ENCODE measurements at regions not wholly inside any gene's neighbourhood (a gene's known extent, or its start where the extent isn't known, plus 50 kb on each side); places are given as distances from the start of the nearest gene placed in this dataset.

GRCh38 chr2:13091455-13091854, 374.7 kb downstream of the TRIB2 start:
- intact Hi-C loops (cut with DNase I; ENCODE audit: low total_unique reads): no loop called here
- H3K4me3 ChIP-seq: no peak overlapping the region

GRCh38 chr2:13091861-13092378, 375.2 kb downstream of the TRIB2 start:
- 49 to 50% methylated on average over 2 of the region's 2 CpGs for WGBS, 2 donors (ENCODE audit: low coverage in 1 of 2)
- in situ Hi-C loops (cut with MboI; ENCODE audit: low pct_ligation_motif_present in 1 of 4, low pct_unique_long_range_greater_than_20kb in 1 of 4, low sequenced_read_pairs in 3 of 4): no loop called here
- H3K4me3 ChIP-seq: no peak overlapping the region

More at GRCh38 chr2:13091455-13091854, 374.7 kb downstream of the TRIB2 start:
- WGBS, 2 donors (ENCODE audit: low coverage in 1 of 2): 0 to 13% methylated on average over 1 of the region's 1 CpG
- H3K9me3 ChIP-seq: no peaks in the 10 kb centered on the region
- TF ChIP-seq EP300 (IDR thresholded peaks at IDR 0.05; ENCODE audit: low read depth) (no peak), POLR2AphosphoS5 (IDR thresholded peaks at IDR 0.05) (no peak), CTCF (IDR thresholded peaks at IDR 0.05) (no peak)
- H3K27ac ChIP-seq: no peak overlapping the region
- in situ Hi-C loops (cut with MboI; ENCODE audit: low pct_ligation_motif_present in 1 of 4, low pct_unique_long_range_greater_than_20kb in 1 of 4, low sequenced_read_pairs in 3 of 4): no loop called here
- no peaks in the 10 kb centered on the region for H3K27me3 ChIP-seq
- no peak for DNase-seq
- H3K4me1 ChIP-seq: no peaks in the 10 kb centered on the region
- H3K36me3 ChIP-seq: no peaks in the 10 kb centered on the region

GRCh38 chr2:13093416-13093991, 376.8 kb downstream of the TRIB2 start:
- WGBS, 2 donors (ENCODE audit: low coverage in 1 of 2): 33 to 35% methylated on average over 1 of the region's 1 CpG
- intact Hi-C loops (cut with DNase I; ENCODE audit: low total_unique reads): no loop called here
- no peaks in the 10 kb centered on the region for H3K27me3 ChIP-seq
- DNase-seq: no peak
- H3K36me3 ChIP-seq: no peaks in the 10 kb centered on the region
- no peak overlapping the region for H3K4me3 ChIP-seq
- in situ Hi-C loops (cut with MboI; ENCODE audit: low pct_ligation_motif_present in 1 of 4, low pct_unique_long_range_greater_than_20kb in 1 of 4, low sequenced_read_pairs in 3 of 4): no loop called here
- no peaks in the 10 kb centered on the region for H3K9me3 ChIP-seq
- no peaks in the 10 kb centered on the region for H3K4me1 ChIP-seq
- TF ChIP-seq POLR2A (IDR thresholded peaks at IDR 0.05) (no peak), EP300 (IDR thresholded peaks at IDR 0.05; ENCODE audit: low read depth) (no peak), CTCF (IDR thresholded peaks at IDR 0.05) (no peak), POLR2AphosphoS5 (IDR thresholded peaks at IDR 0.05) (no peak)
- H3K27ac ChIP-seq: no peak overlapping the region

More at GRCh38 chr2:13091861-13092378, 375.2 kb downstream of the TRIB2 start:
- TF ChIP-seq POLR2AphosphoS5 (IDR thresholded peaks at IDR 0.05) (no peak), EP300 (IDR thresholded peaks at IDR 0.05; ENCODE audit: low read depth) (no peak), CTCF (IDR thresholded peaks at IDR 0.05) (no peak), POLR2A (IDR thresholded peaks at IDR 0.05) (no peak)
- no peak for DNase-seq
- no peaks in the 10 kb centered on the region for H3K27me3 ChIP-seq
- no peaks in the 10 kb centered on the region for H3K4me1 ChIP-seq
- intact Hi-C loops (cut with DNase I; ENCODE audit: low total_unique reads): no loop called here
- no peak overlapping the region for H3K27ac ChIP-seq
- no peaks in the 10 kb centered on the region for H3K36me3 ChIP-seq
- H3K9me3 ChIP-seq: no peaks in the 10 kb centered on the region

GRCh38 chr2:13102397-13103063, 385.8 kb downstream of the TRIB2 start:
- 48 to 66% methylated on average over 2 to 4 of the region's 4 CpGs for WGBS, 2 donors (ENCODE audit: low coverage in 1 of 2)
- no peak for DNase-seq

More at GRCh38 chr2:13102397-13103063, 385.8 kb downstream of the TRIB2 start:
- in situ Hi-C loops (cut with MboI; ENCODE audit: low pct_ligation_motif_present in 1 of 4, low pct_unique_long_range_greater_than_20kb in 1 of 4, low sequenced_read_pairs in 3 of 4): no loop called here
- Histone ChIP-seq H3K4me1 (no peaks in the 10 kb centered on the region), H3K27me3 (no peaks in the 10 kb centered on the region), H3K27ac (no peak overlapping the region), H3K9me3 (no peaks in the 10 kb centered on the region), H3K36me3 (no peaks in the 10 kb centered on the region), H3K4me3 (no peak overlapping the region)
- TF ChIP-seq POLR2A (IDR thresholded peaks at IDR 0.05) (no peak), CTCF (IDR thresholded peaks at IDR 0.05) (no peak), EP300 (IDR thresholded peaks at IDR 0.05; ENCODE audit: low read depth) (no peak), POLR2AphosphoS5 (IDR thresholded peaks at IDR 0.05) (no peak)
- intact Hi-C loops (cut with DNase I; ENCODE audit: low total_unique reads): no loop called here
